ENCODE measurements at regions not wholly inside any gene's neighbourhood (a gene's known extent, or its start where the extent isn't known, plus 50 kb on each side); places are given as distances from the start of the nearest gene placed in this dataset.

DNA sequence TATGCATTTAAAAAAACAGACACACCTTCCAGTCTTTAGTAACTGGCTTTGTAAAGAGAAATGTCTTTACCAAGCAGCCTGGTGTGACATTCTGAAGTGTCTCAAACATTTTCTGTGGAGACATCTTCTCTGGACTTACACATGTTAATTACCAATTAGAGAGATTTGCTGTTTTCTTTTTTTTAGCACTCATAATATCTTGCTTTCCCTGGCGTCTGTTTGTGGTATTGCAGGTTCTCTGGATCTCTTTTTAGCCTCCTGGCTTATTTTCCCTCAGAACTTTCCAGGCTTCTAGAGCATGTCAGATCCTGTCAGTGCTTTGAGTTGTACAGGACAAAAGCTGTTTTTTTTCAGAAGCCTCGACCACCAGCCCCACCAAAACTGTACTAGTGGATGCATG, 92.5 kb downstream of the MSX2 start:
- no peaks in the 10 kb centered on the region for H3F3A ChIP-seq (ENCODE audit: insufficient read depth, low read length)

DNA sequence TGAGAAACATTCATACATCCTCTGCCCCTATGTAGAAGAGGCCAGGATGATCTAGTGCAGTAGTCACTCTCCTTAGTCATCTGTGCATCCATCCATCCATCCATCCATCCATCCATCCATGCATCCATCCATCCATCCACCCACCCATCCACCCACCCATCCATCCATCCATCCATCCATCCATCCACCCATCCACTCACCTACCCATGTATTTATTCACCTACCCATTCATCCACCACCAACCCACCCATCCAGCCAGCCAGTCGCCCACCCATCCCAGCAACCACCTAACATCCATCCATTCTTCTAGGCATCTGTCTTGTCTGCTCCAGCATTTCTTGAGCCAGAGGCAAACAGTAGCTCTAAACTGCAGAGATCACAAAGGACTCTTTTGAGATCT, 87.1 kb downstream of the MSX2 start:
- TF ChIP-seq CTCF (IDR thresholded peaks at IDR 0.05; ENCODE audit: low read length), result no peak
- no peak for TF ChIP-seq EZH2 (IDR thresholded peaks at IDR 0.05; ENCODE audit: borderline replicate concordance, low read length)
- Histone ChIP-seq H3K9me3 (ENCODE audit: low read length) (no peaks in the 10 kb centered on the region), H3K4me2 (ENCODE audit: low read length) (no peak overlapping the region), H3K9me2 (ENCODE audit: low read depth, low read length) (no peaks in the 10 kb centered on the region), H3K27me3 (ENCODE audit: insufficient read depth, low read length) (no peaks in the 10 kb centered on the region), H3K36me3 (ENCODE audit: insufficient read depth, low read length) (no peaks in the 10 kb centered on the region), H4K20me1 (ENCODE audit: insufficient read depth, low read length) (no peaks in the 10 kb centered on the region), H3K9ac (ENCODE audit: low read length) (no peak overlapping the region), H2AFZ (ENCODE audit: low read length) (no peak overlapping the region), H3F3A (ENCODE audit: insufficient read depth, low read length) (no peaks in the 10 kb centered on the region), H3K79me2 (ENCODE audit: insufficient read depth, low read length) (no peaks in the 10 kb centered on the region), H3K27ac (ENCODE audit: low read depth, low read length, poor library complexity, severe bottlenecking) (no peak overlapping the region), H3K4me3 (ENCODE audit: low read depth, low read length, poor library complexity, severe bottlenecking) (no peak overlapping the region), H3K4me1 (ENCODE audit: insufficient read depth, low read length, severe bottlenecking) (no peaks in the 10 kb centered on the region)

More for the DNA sequence above, 92.5 kb downstream of the MSX2 start:
- Histone ChIP-seq H3K27ac (ENCODE audit: low read depth, low read length, poor library complexity, severe bottlenecking) (no peak overlapping the region), H3K9ac (ENCODE audit: low read length) (no peak overlapping the region), H3K36me3 (ENCODE audit: insufficient read depth, low read length) (no peaks in the 10 kb centered on the region), H4K20me1 (ENCODE audit: insufficient read depth, low read length) (no peaks in the 10 kb centered on the region), H3K27me3 (ENCODE audit: insufficient read depth, low read length) (no peaks in the 10 kb centered on the region), H3K9me3 (ENCODE audit: low read length) (no peaks in the 10 kb centered on the region), H3K4me1 (ENCODE audit: insufficient read depth, low read length, severe bottlenecking) (no peaks in the 10 kb centered on the region), H2AFZ (ENCODE audit: low read length) (no peak overlapping the region), H3K4me2 (ENCODE audit: low read length) (no peak overlapping the region), H3K4me3 (ENCODE audit: low read depth, low read length, poor library complexity, severe bottlenecking) (no peak overlapping the region), H3K9me2 (ENCODE audit: low read depth, low read length) (no peaks in the 10 kb centered on the region), H3K79me2 (ENCODE audit: insufficient read depth, low read length) (no peaks in the 10 kb centered on the region)
- no peak for TF ChIP-seq EZH2 (IDR thresholded peaks at IDR 0.05; ENCODE audit: borderline replicate concordance, low read length)
- TF ChIP-seq CTCF (IDR thresholded peaks at IDR 0.05; ENCODE audit: low read length), result peak; percentile 29; the same call in 1 of the 2 replicates

DNA sequence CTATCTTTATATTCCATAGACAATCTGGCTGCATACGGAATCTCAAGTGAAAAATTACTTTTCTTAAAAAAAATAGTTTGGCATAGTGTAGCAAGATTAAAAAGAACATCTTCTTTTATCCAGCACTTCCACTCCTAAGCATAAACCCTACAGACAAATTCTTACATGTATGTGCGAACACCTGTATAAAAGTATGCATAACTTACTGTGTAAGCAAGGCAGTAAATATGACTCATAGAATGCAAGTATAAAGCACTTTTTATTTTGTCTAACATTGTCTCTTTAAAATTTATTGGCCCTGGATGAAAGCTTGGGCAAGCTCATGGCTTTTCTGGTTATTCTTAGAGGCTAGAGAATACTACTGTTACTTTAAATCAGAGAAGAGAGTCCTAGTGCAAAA, 86.4 kb downstream of the MSX2 start:
- H3K27me3 ChIP-seq (ENCODE audit: insufficient read depth, low read length), result no peaks in the 10 kb centered on the region
- H4K20me1 ChIP-seq (ENCODE audit: insufficient read depth, low read length), result no peaks in the 10 kb centered on the region
- no peak for TF ChIP-seq CTCF (IDR thresholded peaks at IDR 0.05; ENCODE audit: low read length)
- no peak for TF ChIP-seq EZH2 (IDR thresholded peaks at IDR 0.05; ENCODE audit: borderline replicate concordance, low read length)
- no peaks in the 10 kb centered on the region for H3K9me2 ChIP-seq (ENCODE audit: low read depth, low read length)
- H3K4me3 ChIP-seq (ENCODE audit: low read depth, low read length, poor library complexity, severe bottlenecking), result no peak overlapping the region
- H3K9ac ChIP-seq (ENCODE audit: low read length), result no peak overlapping the region
- no peaks in the 10 kb centered on the region for H3K4me1 ChIP-seq (ENCODE audit: insufficient read depth, low read length, severe bottlenecking)
- no peaks in the 10 kb centered on the region for H3K36me3 ChIP-seq (ENCODE audit: insufficient read depth, low read length)
- H3K79me2 ChIP-seq (ENCODE audit: insufficient read depth, low read length), result no peaks in the 10 kb centered on the region
- H3F3A ChIP-seq (ENCODE audit: insufficient read depth, low read length), result no peaks in the 10 kb centered on the region
- no peak overlapping the region for H2AFZ ChIP-seq (ENCODE audit: low read length)
- H3K27ac ChIP-seq (ENCODE audit: low read depth, low read length, poor library complexity, severe bottlenecking), result no peak overlapping the region
- no peaks in the 10 kb centered on the region for H3K9me3 ChIP-seq (ENCODE audit: low read length)
- no peak overlapping the region for H3K4me2 ChIP-seq (ENCODE audit: low read length)

Data from OCI-LY1 (cell line).